IPS-20b (cell line): ENCODE measurements at regions not wholly inside any gene's neighbourhood (a gene's known extent, or its start where the extent isn't known, plus 50 kb on each side); places are given as distances from the start of the nearest gene placed in this dataset.

Experiments used
- H3K27ac ChIP-seq: one replicate; pipeline ENCODE4 v1.5.1; 2013; ENCODE audit warnings: low read length
- H3K27me3 ChIP-seq: 2 replicates; pipeline ENCODE4 v1.6.1; 2013; ENCODE audit warnings: mild to moderate bottlenecking, low read length, inconsistent platforms; ENCODE audit not compliant: insufficient read depth
- H3K36me3 ChIP-seq: 2 replicates; pipeline ENCODE4 v1.6.1; 2013; ENCODE audit warnings: low read depth, mild to moderate bottlenecking, inconsistent platforms, low read length, moderate library complexity; ENCODE audit not compliant: insufficient read depth
- H3K4me1 ChIP-seq: 2 replicates; pipeline ENCODE4 v1.6.1; 2013; ENCODE audit warnings: mild to moderate bottlenecking, control low read depth, inconsistent platforms, low read length, moderate library complexity; ENCODE audit not compliant: insufficient read depth
- H3K4me3 ChIP-seq: 2 replicates; pipeline ENCODE4 v1.5.1; 2013; ENCODE audit warnings: mild to moderate bottlenecking, low read length, inconsistent platforms
- H3K9ac ChIP-seq: 2 replicates; pipeline ENCODE4 v1.6.1; 2013; ENCODE audit warnings: low read depth, mild to moderate bottlenecking, inconsistent platforms, low read length, moderate library complexity
- H3K9me3 ChIP-seq: 2 replicates; pipeline ENCODE4 v1.6.1; 2013; ENCODE audit warnings: mild to moderate bottlenecking, low read depth, low read length, inconsistent platforms; ENCODE audit not compliant: insufficient read depth

- Histone ChIP-seq H3K36me3 (no peaks in the 10 kb centered on the region), H3K27ac (no peak overlapping the region), H3K27me3 (no peaks in the 10 kb centered on the region), H3K4me3 (no peak overlapping the region), H3K9ac (no peak overlapping the region), H3K4me1 (peaks cover 3% of the 10 kb centered on the region; the same call in 1 of the 2 replicates), H3K9me3 (no peaks in the 10 kb centered on the region)
Observed at GRCh38 chr12:46131732-46132469, 136.9 kb downstream of the SLC38A1 start.

GRCh38 chr12:46127656-46128055 lies 137.3 kb upstream of the SCAF11 start:
- no peaks in the 10 kb centered on the region for H3K9me3 ChIP-seq
- H3K9ac ChIP-seq = no peak overlapping the region
- no peak overlapping the region for H3K4me3 ChIP-seq
- 0 out of 2 replicates have a peak, but pooled peaks cover under 1% of the 10 kb centered on the region for H3K27me3 ChIP-seq
- H3K4me1 ChIP-seq = peaks cover 3% of the 10 kb centered on the region; the same call in 1 of the 2 replicates
- no peak overlapping the region for H3K27ac ChIP-seq
- H3K36me3 ChIP-seq = no peaks in the 10 kb centered on the region

- H3K4me1 ChIP-seq = peaks cover 3% of the 10 kb centered on the region; the same call in 1 of the 2 replicates
- 0 out of 2 replicates have a peak, but pooled peaks cover 4% of the 10 kb centered on the region for H3K27me3 ChIP-seq
- no peak overlapping the region for H3K27ac ChIP-seq
- H3K9me3 ChIP-seq = no peaks in the 10 kb centered on the region
- H3K9ac ChIP-seq = no peak overlapping the region
- H3K36me3 ChIP-seq = no peaks in the 10 kb centered on the region
- no peak overlapping the region for H3K4me3 ChIP-seq
Observed at GRCh38 chr12:46126050-46126727, 135.8 kb upstream of the SCAF11 start.

- H3K9ac ChIP-seq = no peak overlapping the region
- H3K9me3 ChIP-seq = no peaks in the 10 kb centered on the region
- no peak overlapping the region for H3K27ac ChIP-seq
- peak overlapping the region; percentile 10; the same call in 1 of the 2 replicates for H3K4me3 ChIP-seq
- H3K4me1 ChIP-seq = peaks cover 3% of the 10 kb centered on the region; the same call in 1 of the 2 replicates
- H3K36me3 ChIP-seq = no peaks in the 10 kb centered on the region
- 0 out of 2 replicates have a peak, but pooled peaks cover 4% of the 10 kb centered on the region for H3K27me3 ChIP-seq
Observed at GRCh38 chr12:46124848-46125619, 134.7 kb upstream of the SCAF11 start.

GRCh38 chr12:46124132-46124847 lies 133.9 kb upstream of the SCAF11 start:
- H3K9me3 ChIP-seq = no peaks in the 10 kb centered on the region
- H3K9ac ChIP-seq = no peak overlapping the region
- H3K36me3 ChIP-seq = no peaks in the 10 kb centered on the region
- no peak overlapping the region for H3K27ac ChIP-seq
- H3K27me3 ChIP-seq = 0 out of 2 replicates have a peak, but pooled peaks cover 4% of the 10 kb centered on the region
- H3K4me3 ChIP-seq = no peak overlapping the region
- H3K4me1 ChIP-seq = peaks cover 3% of the 10 kb centered on the region; the same call in 1 of the 2 replicates

GRCh38 chr12:46112364-46112763 lies 122.0 kb upstream of the SCAF11 start:
- Histone ChIP-seq H3K27me3 (no peaks in the 10 kb centered on the region), H3K4me1 (no peaks in the 10 kb centered on the region), H3K9ac (no peak overlapping the region), H3K27ac (no peak overlapping the region), H3K4me3 (no peak overlapping the region), H3K9me3 (peaks cover 7% of the 10 kb centered on the region; the same call in 1 of the 2 replicates), H3K36me3 (no peaks in the 10 kb centered on the region)

GRCh38 chr12:46111715-46112114 lies 121.3 kb upstream of the SCAF11 start:
- Histone ChIP-seq H3K27ac (no peak overlapping the region), H3K9ac (no peak overlapping the region), H3K36me3 (no peaks in the 10 kb centered on the region), H3K4me3 (no peak overlapping the region), H3K9me3 (peaks cover 7% of the 10 kb centered on the region; the same call in 1 of the 2 replicates), H3K27me3 (no peaks in the 10 kb centered on the region), H3K4me1 (no peaks in the 10 kb centered on the region)

- Histone ChIP-seq H3K27me3 (no peaks in the 10 kb centered on the region), H3K9ac (no peak overlapping the region), H3K27ac (no peak overlapping the region)
Observed at GRCh38 chr12:46110928-46111699, 120.7 kb upstream of the SCAF11 start.

GRCh38 chr12:46110223-46110611 lies 119.8 kb upstream of the SCAF11 start:
- H3K36me3 ChIP-seq = no peaks in the 10 kb centered on the region
- H3K4me1 ChIP-seq = no peaks in the 10 kb centered on the region
- H3K9ac ChIP-seq = no peak overlapping the region
- H3K9me3 ChIP-seq = peaks cover 7% of the 10 kb centered on the region; the same call in 1 of the 2 replicates
- H3K27me3 ChIP-seq = no peaks in the 10 kb centered on the region
- no peak overlapping the region for H3K27ac ChIP-seq
- H3K4me3 ChIP-seq = no peak overlapping the region

More at GRCh38 chr12:46110928-46111699, 120.7 kb upstream of the SCAF11 start:
- Histone ChIP-seq H3K4me1 (no peaks in the 10 kb centered on the region), H3K4me3 (no peak overlapping the region), H3K9me3 (peaks cover 7% of the 10 kb centered on the region; the same call in 1 of the 2 replicates), H3K36me3 (no peaks in the 10 kb centered on the region)

GRCh38 chr12:46109343-46110222 lies 119.2 kb upstream of the SCAF11 start:
- no peak overlapping the region for H3K4me3 ChIP-seq
- H3K27ac ChIP-seq = no peak overlapping the region
- no peaks in the 10 kb centered on the region for H3K27me3 ChIP-seq
- no peaks in the 10 kb centered on the region for H3K4me1 ChIP-seq
- no peak overlapping the region for H3K9ac ChIP-seq
- H3K36me3 ChIP-seq = no peaks in the 10 kb centered on the region
- H3K9me3 ChIP-seq = peaks cover 7% of the 10 kb centered on the region; the same call in 1 of the 2 replicates
